ENCODE measurements at regions not wholly inside any gene's neighbourhood (a gene's known extent, or its start where the extent isn't known, plus 50 kb on each side); places are given as distances from the start of the nearest gene placed in this dataset.
"Not testable (repeated sequence)": the region's sequence is repeated elsewhere in the genome, so short reads cannot be mapped to it uniquely, and the experiment has no call there.

- no peak for DNase-seq
Measured at GRCh38 chr2:115904516-115904915, 1462.1 kb downstream of the DPP10 start.

- DNase-seq, result no peak
Measured at GRCh38 chr2:115908731-115909130, 1466.3 kb downstream of the DPP10 start.

GRCh38 chr2:115910270-115910669, 1467.8 kb downstream of the DPP10 start:
- DNase-seq, result peak; percentile 5

GRCh38 chr2:115913921-115914320, 1471.5 kb downstream of the DPP10 start:
- no peak for DNase-seq

- no peak for DNase-seq
Measured at GRCh38 chr2:115921541-115921940, 1479.1 kb downstream of the DPP10 start.

- no peak for DNase-seq
Measured at GRCh38 chr2:115939902-115940301, 1497.5 kb downstream of the DPP10 start.

GRCh38 chr2:115942800-115943199, 1500.4 kb downstream of the DPP10 start:
- no peak for DNase-seq

- DNase-seq, result no peak
Measured at GRCh38 chr2:115946341-115946740, 1503.9 kb downstream of the DPP10 start.

- no peak for DNase-seq
Measured at GRCh38 chr2:115946891-115947290, 1504.5 kb downstream of the DPP10 start.

- no peak for DNase-seq
Measured at GRCh38 chr2:115976916-115977315, 1534.5 kb downstream of the DPP10 start.

GRCh38 chr2:115999039-115999438, 1556.6 kb downstream of the DPP10 start:
- DNase-seq, result no peak

- DNase-seq, result no peak
Measured at GRCh38 chr2:116023026-116023425, 1580.6 kb downstream of the DPP10 start.

GRCh38 chr2:116038758-116039157, 1596.3 kb downstream of the DPP10 start:
- not testable (repeated sequence) for DNase-seq

GRCh38 chr2:116042530-116042929, 1600.1 kb downstream of the DPP10 start:
- DNase-seq, result no peak

GRCh38 chr2:116057538-116057937, 1615.1 kb downstream of the DPP10 start:
- DNase-seq, result peak; percentile 28

- peak; percentile 3 for DNase-seq
Measured at GRCh38 chr2:116061023-116061422, 1618.6 kb downstream of the DPP10 start.

GRCh38 chr2:116073731-116074130, 1631.3 kb downstream of the DPP10 start:
- no peak for DNase-seq

GRCh38 chr2:116074161-116074560, 1631.7 kb downstream of the DPP10 start:
- no peak for DNase-seq

GRCh38 chr2:116088236-116088635, 1645.8 kb downstream of the DPP10 start:
- no peak for DNase-seq

- DNase-seq, result peak; percentile 22
Measured at GRCh38 chr2:116094196-116094595, 1651.8 kb downstream of the DPP10 start.

GRCh38 chr2:116095636-116096035, 1653.2 kb downstream of the DPP10 start:
- no peak for DNase-seq

GRCh38 chr2:116098049-116098448, 1655.6 kb downstream of the DPP10 start:
- peak; percentile 2 for DNase-seq

- no peak for DNase-seq
Measured at GRCh38 chr2:116109471-116109870, 1667.0 kb downstream of the DPP10 start.

- DNase-seq, result no peak
Measured at GRCh38 chr2:116117845-116118244, 1675.4 kb downstream of the DPP10 start.

GRCh38 chr2:116132833-116133232, 1681.7 kb upstream of the DDX18 start:
- no peak for DNase-seq

- no peak for DNase-seq
Measured at GRCh38 chr2:116133381-116133942, 1681.0 kb upstream of the DDX18 start.
